Activated B cell treated with CpG ODN at 0.5 μM for 24 hours (primary cell): ENCODE measurements at regions not wholly inside any gene's neighbourhood (a gene's known extent, or its start where the extent isn't known, plus 50 kb on each side); places are given as distances from the start of the nearest gene placed in this dataset.

Experiments
- ATAC-seq: fragments of 200-7000 bp; cut with Tn5 transposase; one replicate; pipeline ENCODE4 v1.10.0; 2021; ENCODE audit warnings: low read depth, mild to moderate bottlenecking, moderate library complexity
- CTCF ChIA-PET: fragments of 350-600 bp; sonication (Branson Sonifier 250); formaldehyde crosslinking; loops from one replicate; lab custom pipeline; 2021; ENCODE audit warnings: antibody characterized with exemption; lab: Charles Lee
- POLR2A ChIA-PET: fragments of 350-600 bp; sonication (Branson Sonifier 250); formaldehyde crosslinking; loops from one replicate; lab custom pipeline; 2021; ENCODE audit warnings: antibody characterized with exemption; lab: Charles Lee
- DNase-seq: peaks from one replicate; pipeline ENCODE4 v3.0.0; 2022
- H3K27ac Mint-ChIP-seq: one replicate; pipeline ENCODE4 v1.8.0; 2020; ENCODE audit warnings: mixed read lengths
- H3K27me3 Mint-ChIP-seq: one replicate; pipeline ENCODE4 v1.8.0; 2021; ENCODE audit warnings: mixed read lengths
- H3K36me3 Mint-ChIP-seq: one replicate; pipeline ENCODE4 v1.8.0; 2021; ENCODE audit warnings: low read depth, mixed read lengths
- H3K4me1 Mint-ChIP-seq: one replicate; pipeline ENCODE4 v1.8.0; 2021; ENCODE audit warnings: mixed read lengths
- H3K4me3 Mint-ChIP-seq: one replicate; pipeline ENCODE4 v1.8.0; 2020; ENCODE audit warnings: mild to moderate bottlenecking, mixed read lengths
- H3K9me3 Mint-ChIP-seq: one replicate; pipeline ENCODE4 v1.8.0; 2020; ENCODE audit warnings: mixed read lengths
- CTCF ChIP-seq: fragments of 200-600 bp; IDR thresholded peaks from one replicate; pipeline ENCODE4 v1.8.0; 2022; ENCODE audit warnings: antibody characterized with exemption, mild to moderate bottlenecking
- intact Hi-C: fragments of 100-400 bp; cut with micrococcal nuclease; formaldehyde crosslinking; loops from one replicate; pipeline ENCODE4 v1.15.1; 2024

GRCh38 chr4:58275856-58276255 lies 1165.7 kb upstream of the IGFBP7 start:
- Mint-ChIP-seq H3K27me3 (no peaks in the 10 kb centered on the region), H3K36me3 (no peaks in the 10 kb centered on the region), H3K4me1 (no peaks in the 10 kb centered on the region), H3K9me3 (peaks cover 10% of the 10 kb centered on the region), H3K27ac (no peak overlapping the region), H3K4me3 (no peak overlapping the region)
- CTCF ChIA-PET = no interaction called here
- no peak for DNase-seq
- no peak for ATAC-seq
- no peak for TF ChIP-seq CTCF
- POLR2A ChIA-PET = no interaction called here
- intact Hi-C loops = no loop called here

- no peak for ATAC-seq
- H3K4me1 Mint-ChIP-seq = no peaks in the 10 kb centered on the region
- no peak overlapping the region for H3K27ac Mint-ChIP-seq
- ChIA-PET POLR2A (no interaction called here), CTCF (no interaction called here)
- H3K36me3 Mint-ChIP-seq = no peaks in the 10 kb centered on the region
- no peak for DNase-seq
- no peak for TF ChIP-seq CTCF
- no peaks in the 10 kb centered on the region for H3K27me3 Mint-ChIP-seq
- peaks cover 8% of the 10 kb centered on the region for H3K9me3 Mint-ChIP-seq
- intact Hi-C loops = no loop called here
- no peak overlapping the region for H3K4me3 Mint-ChIP-seq
Observed at GRCh38 chr4:58274553-58274952, 1164.4 kb upstream of the IGFBP7 start.

- CTCF ChIA-PET = no interaction called here
- no peaks in the 10 kb centered on the region for H3K27me3 Mint-ChIP-seq
- no peak overlapping the region for H3K27ac Mint-ChIP-seq
- DNase-seq (no peak), ATAC-seq (no peak)
- H3K9me3 Mint-ChIP-seq = peaks cover 13% of the 10 kb centered on the region
- H3K4me1 Mint-ChIP-seq = no peaks in the 10 kb centered on the region
- no peaks in the 10 kb centered on the region for H3K36me3 Mint-ChIP-seq
- no peak for TF ChIP-seq CTCF
- POLR2A ChIA-PET = no interaction called here
- no peak overlapping the region for H3K4me3 Mint-ChIP-seq
- intact Hi-C loops = no loop called here
Observed at GRCh38 chr4:58272311-58272710, 1162.1 kb upstream of the IGFBP7 start.

DNA sequence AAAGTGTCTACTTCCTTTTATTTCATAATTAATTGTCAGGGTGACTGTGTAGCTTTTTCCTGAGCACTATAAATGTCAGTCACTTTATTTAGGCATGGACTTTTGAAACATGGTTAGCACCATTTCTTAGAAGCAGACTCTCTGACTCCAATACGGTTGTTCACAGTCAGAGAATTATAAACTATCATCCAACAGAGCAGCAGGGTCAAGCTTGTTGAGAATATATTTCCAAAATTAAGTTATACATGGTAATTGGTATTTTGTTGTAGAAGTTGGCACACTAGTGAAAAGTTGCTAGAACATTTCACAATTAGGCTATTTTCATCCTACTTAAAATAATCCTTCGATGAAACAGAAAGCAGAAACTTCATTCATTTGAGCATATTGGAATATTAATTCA lies 1155.5 kb upstream of the IGFBP7 start:
- H3K27me3 Mint-ChIP-seq = no peaks in the 10 kb centered on the region
- no peak overlapping the region for H3K4me3 Mint-ChIP-seq
- DNase-seq = no peak
- no peaks in the 10 kb centered on the region for H3K4me1 Mint-ChIP-seq
- no peaks in the 10 kb centered on the region for H3K36me3 Mint-ChIP-seq
- POLR2A ChIA-PET = no interaction called here
- H3K27ac Mint-ChIP-seq = no peak overlapping the region
- CTCF ChIA-PET = no interaction called here
- ATAC-seq = no peak
- H3K9me3 Mint-ChIP-seq = peaks cover 19% of the 10 kb centered on the region
- no peak for TF ChIP-seq CTCF
- intact Hi-C loops = no loop called here

- TF ChIP-seq CTCF = no peak
- CTCF ChIA-PET = no interaction called here
- H3K27me3 Mint-ChIP-seq = no peaks in the 10 kb centered on the region
- no peak overlapping the region for H3K4me3 Mint-ChIP-seq
- no peaks in the 10 kb centered on the region for H3K4me1 Mint-ChIP-seq
- ATAC-seq (no peak), DNase-seq (no peak)
- POLR2A ChIA-PET = no interaction called here
- intact Hi-C loops = no loop called here
- no peaks in the 10 kb centered on the region for H3K36me3 Mint-ChIP-seq
- no peak overlapping the region for H3K27ac Mint-ChIP-seq
- H3K9me3 Mint-ChIP-seq = peaks cover 7% of the 10 kb centered on the region
Observed at GRCh38 chr4:58261526-58261925, 1151.3 kb upstream of the IGFBP7 start.
